ENCODE measurements at regions not wholly inside any gene's neighbourhood (a gene's known extent, or its start where the extent isn't known, plus 50 kb on each side); places are given as distances from the start of the nearest gene placed in this dataset.
A peak's percentile ranks its signal among the peaks of the same experiment; 100 is the strongest.

DNA sequence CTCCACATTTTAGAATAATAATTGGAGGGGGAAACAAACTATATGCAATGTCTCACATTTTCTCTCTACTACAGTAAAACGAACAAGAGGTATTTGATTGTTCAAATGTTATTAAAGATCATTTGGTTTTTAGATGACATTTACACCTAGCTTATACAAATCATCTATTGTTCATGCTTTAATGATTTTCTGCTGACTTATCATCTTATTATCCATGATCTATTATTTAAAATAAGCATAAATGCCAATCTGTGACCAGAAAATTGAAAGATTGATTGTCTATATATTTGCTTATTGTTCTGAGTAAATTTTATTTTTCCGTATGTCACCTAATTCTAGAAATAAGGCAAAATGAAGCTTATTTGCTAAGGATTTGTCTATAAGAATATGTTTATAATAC is 537.2 kb downstream of the KCNJ3 start:
- no peak overlapping the region for H3K14ac ChIP-seq (replicated peaks; ENCODE audit: low read depth, low read length)
- DNase-seq (no peak), ATAC-seq (ENCODE audit: low read depth) (no peak)
- H3K36me3 ChIP-seq (ENCODE audit: control insufficient read depth, insufficient read depth, low read length) = no peaks in the 10 kb centered on the region
- CTCF ChIA-PET = no interaction called here
- no peaks in the 10 kb centered on the region for H3K79me1 ChIP-seq (ENCODE audit: low read depth in 1 of 2, low read length in 2 of 2)
- no peak overlapping the region for H2AK9ac ChIP-seq (replicated peaks; ENCODE audit: low read depth, low read length, poor library complexity)
- H3K27me3 ChIP-seq (ENCODE audit: control insufficient read depth, insufficient read depth, low read length) = no peaks in the 10 kb centered on the region
- H3K9me3 ChIP-seq (ENCODE audit: control insufficient read depth, insufficient read depth, low read length) = peaks cover 3% of the 10 kb centered on the region; the same call in 1 of the 2 replicates
- H4K8ac ChIP-seq (ENCODE audit: low read depth in 2 of 2, low read length in 2 of 2) = no peak overlapping the region
- no peak overlapping the region for H3K4ac ChIP-seq (ENCODE audit: low read depth, low read length)
- TF ChIP-seq BHLHE40 (IDR thresholded peaks at IDR 0.05; ENCODE audit: low read depth, low read length) (no peak), MAFK (IDR thresholded peaks at IDR 0.05; ENCODE audit: low read depth, low read length) (peak; percentile 32; the same call in 1 of the 2 replicates)
- no CpG with 5 or more reads among the region's 2 CpGs for WGBS, 2 experiments (ENCODE audit: extremely low coverage in 2 of 2, insufficient read length in 1 of 2)
- no peak overlapping the region for H3K56ac ChIP-seq (ENCODE audit: extremely low read depth, insufficient read depth, low read length)
- H2BK15ac ChIP-seq (ENCODE audit: low read depth, low read length) = no peak overlapping the region
- H3K4me3 ChIP-seq (ENCODE audit: insufficient read depth, low read depth, low read length) = no peak overlapping the region
- POLR2A ChIA-PET (ENCODE audit: unreplicated experiment) = no interaction called here
- H2BK20ac ChIP-seq (ENCODE audit: low read depth, low read length) = no peak overlapping the region
- no peak overlapping the region for H4K5ac ChIP-seq (ENCODE audit: low read depth, low read length)
- H4K20me1 ChIP-seq (ENCODE audit: insufficient read depth, low read length) = no peaks in the 10 kb centered on the region
- H2BK5ac ChIP-seq (ENCODE audit: low read depth, low read length, poor library complexity, severe bottlenecking) = no peak overlapping the region
- H2AK5ac ChIP-seq (ENCODE audit: low read depth, low read length) = no peak overlapping the region
- no peaks in the 10 kb centered on the region for H3K9me1 ChIP-seq (ENCODE audit: insufficient read depth, low read length)
- H3K9ac ChIP-seq (ENCODE audit: low read depth, low read length) = no peak overlapping the region
- no peak overlapping the region for H3K23ac ChIP-seq (ENCODE audit: low read depth, low read length)
- H3K4me2 ChIP-seq (ENCODE audit: low read depth, low read length) = no peak overlapping the region
- in situ Hi-C loops (cut with MboI; ENCODE audit: low sequenced_read_pairs) = no loop called here
- H2BK120ac ChIP-seq (ENCODE audit: low read depth, low read length) = no peak overlapping the region
- no peak overlapping the region for H3K27ac ChIP-seq (ENCODE audit: insufficient read depth, low read length)
- no peak overlapping the region for H3K18ac ChIP-seq (ENCODE audit: low read depth, low read length)
- dilution Hi-C loops (cut with HindIII; ENCODE audit: low sequenced_read_pairs, unreplicated experiment) = no loop called here
- H2AFZ ChIP-seq (replicated peaks; ENCODE audit: low read length, poor library complexity) = no peak overlapping the region
- H3K4me1 ChIP-seq (ENCODE audit: control insufficient read depth, insufficient read depth, low read length) = no peaks in the 10 kb centered on the region
- H4K91ac ChIP-seq (ENCODE audit: insufficient read depth, low read depth, low read length) = no peak overlapping the region
- BruUV-seq (replicated peaks) = no TSS peak
- intact Hi-C loops (cut with micrococcal nuclease) = no loop called here

All from IMR-90 (cell line).